HUES48 (cell line): ENCODE measurements at regions not wholly inside any gene's neighbourhood (a gene's known extent, or its start where the extent isn't known, plus 50 kb on each side); places are given as distances from the start of the nearest gene placed in this dataset.
"Not testable (repeated sequence)": the region's sequence is repeated elsewhere in the genome, so short reads cannot be mapped to it uniquely, and the experiment has no call there.

Experiments
- H3K27ac ChIP-seq: one replicate; pipeline ENCODE4 v1.7.0; 2013; ENCODE audit warnings: low read depth, low read length, inconsistent platforms
- H3K27me3 ChIP-seq: 2 replicates; pipeline ENCODE4 v1.6.1; 2013; ENCODE audit warnings: mild to moderate bottlenecking, low read length; ENCODE audit not compliant: control insufficient read depth, insufficient read depth
- H3K36me3 ChIP-seq: 2 replicates; pipeline ENCODE4 v1.6.1; 2013; ENCODE audit warnings: low read length; ENCODE audit not compliant: control insufficient read depth, insufficient read depth
- H3K4me1 ChIP-seq: 2 replicates; pipeline ENCODE4 v1.6.1; 2013; ENCODE audit warnings: mild to moderate bottlenecking, low read length; ENCODE audit not compliant: control insufficient read depth, insufficient read depth
- H3K4me3 ChIP-seq: 2 replicates; pipeline ENCODE4 v1.5.1; 2013; ENCODE audit warnings: mild to moderate bottlenecking, low read depth, low read length
- H3K9ac ChIP-seq: 2 replicates; pipeline ENCODE4 v1.6.1; 2013; ENCODE audit warnings: mild to moderate bottlenecking, low read depth, low read length, moderate library complexity
- H3K9me3 ChIP-seq: 2 replicates; pipeline ENCODE4 v1.6.1; 2013; ENCODE audit warnings: low read length; ENCODE audit not compliant: control insufficient read depth, insufficient read depth

GRCh38 chr3:159668990-159669476, 319.6 kb upstream of the IL12A start:
- Histone ChIP-seq H3K9me3 (no peaks in the 10 kb centered on the region), H3K36me3 (no peaks in the 10 kb centered on the region), H3K27me3 (no peaks in the 10 kb centered on the region), H3K9ac (no peak overlapping the region), H3K4me1 (peaks cover 5% of the 10 kb centered on the region; the same call in 1 of the 2 replicates), H3K4me3 (no peak overlapping the region), H3K27ac (no peak overlapping the region)

GRCh38 chr3:159669766-159670165, 318.9 kb upstream of the IL12A start:
- no peaks in the 10 kb centered on the region for H3K27me3 ChIP-seq
- H3K4me3 ChIP-seq: no peak overlapping the region
- no peak overlapping the region for H3K27ac ChIP-seq
- H3K9ac ChIP-seq: no peak overlapping the region
- H3K9me3 ChIP-seq: no peaks in the 10 kb centered on the region
- peaks cover 5% of the 10 kb centered on the region; the same call in 1 of the 2 replicates for H3K4me1 ChIP-seq
- no peaks in the 10 kb centered on the region for H3K36me3 ChIP-seq

GRCh38 chr3:159672728-159673688, 315.6 kb upstream of the IL12A start:
- Histone ChIP-seq H3K9me3 (no peaks in the 10 kb centered on the region), H3K36me3 (no peaks in the 10 kb centered on the region), H3K4me1 (peaks cover 5% of the 10 kb centered on the region; the same call in 1 of the 2 replicates), H3K27me3 (no peaks in the 10 kb centered on the region), H3K27ac (no peak overlapping the region), H3K4me3 (no peak overlapping the region), H3K9ac (no peak overlapping the region)

- H3K36me3 ChIP-seq: no peaks in the 10 kb centered on the region
- H3K9ac ChIP-seq: no peak overlapping the region
- no peaks in the 10 kb centered on the region for H3K27me3 ChIP-seq
- no peak overlapping the region for H3K27ac ChIP-seq
- no peak overlapping the region for H3K4me3 ChIP-seq
- no peaks in the 10 kb centered on the region for H3K9me3 ChIP-seq
- H3K4me1 ChIP-seq: peaks cover 5% of the 10 kb centered on the region; the same call in 1 of the 2 replicates
These were observed 314.1 kb upstream of the IL12A start for GRCh38 chr3:159674583-159674982.

- Histone ChIP-seq H3K9ac (no peak overlapping the region), H3K9me3 (no peaks in the 10 kb centered on the region), H3K27ac (no peak overlapping the region), H3K36me3 (no peaks in the 10 kb centered on the region), H3K27me3 (no peaks in the 10 kb centered on the region), H3K4me1 (peaks cover 5% of the 10 kb centered on the region; the same call in 1 of the 2 replicates), H3K4me3 (no peak overlapping the region)
These were observed 313.4 kb upstream of the IL12A start for GRCh38 chr3:159675285-159675684.

GRCh38 chr3:159679900-159680299, 308.7 kb upstream of the IL12A start:
- H3K27ac ChIP-seq: no peak overlapping the region

GRCh38 chr3:159681717-159682116, 306.9 kb upstream of the IL12A start:
- not testable (repeated sequence) for H3K27me3 ChIP-seq, H3K4me1 ChIP-seq, H3K27ac ChIP-seq, H3K9ac ChIP-seq, H3K4me3 ChIP-seq, H3K36me3 ChIP-seq, H3K9me3 ChIP-seq

More at GRCh38 chr3:159679900-159680299, 308.7 kb upstream of the IL12A start:
- no peaks in the 10 kb centered on the region for H3K36me3 ChIP-seq
- H3K27me3 ChIP-seq: no peaks in the 10 kb centered on the region
- no peaks in the 10 kb centered on the region for H3K4me1 ChIP-seq
- no peak overlapping the region for H3K4me3 ChIP-seq
- H3K9me3 ChIP-seq: no peaks in the 10 kb centered on the region
- no peak overlapping the region for H3K9ac ChIP-seq

GRCh38 chr3:159685801-159686200, 302.8 kb upstream of the IL12A start:
- Histone ChIP-seq H3K4me1 (no peaks in the 10 kb centered on the region), H3K9ac (no peak overlapping the region), H3K36me3 (no peaks in the 10 kb centered on the region), H3K9me3 (no peaks in the 10 kb centered on the region), H3K27me3 (no peaks in the 10 kb centered on the region), H3K4me3 (no peak overlapping the region), H3K27ac (no peak overlapping the region)

- no peak overlapping the region for H3K9ac ChIP-seq
- H3K4me3 ChIP-seq: no peak overlapping the region
- no peak overlapping the region for H3K27ac ChIP-seq
- H3K27me3 ChIP-seq: no peaks in the 10 kb centered on the region
- H3K9me3 ChIP-seq: no peaks in the 10 kb centered on the region
- H3K4me1 ChIP-seq: no peaks in the 10 kb centered on the region
- H3K36me3 ChIP-seq: no peaks in the 10 kb centered on the region
These were observed 295.4 kb upstream of the IL12A start for GRCh38 chr3:159693226-159693625.

GRCh38 chr3:159711560-159712333, 276.9 kb upstream of the IL12A start:
- Histone ChIP-seq H3K27me3 (no peaks in the 10 kb centered on the region), H3K9ac (no peak overlapping the region), H3K4me1 (no peaks in the 10 kb centered on the region), H3K36me3 (no peaks in the 10 kb centered on the region), H3K4me3 (no peak overlapping the region), H3K27ac (no peak overlapping the region), H3K9me3 (0 out of 2 replicates have a peak, but pooled peaks cover 5% of the 10 kb centered on the region)

GRCh38 chr3:159721324-159721723, 267.3 kb upstream of the IL12A start:
- H3K4me1 ChIP-seq: no peaks in the 10 kb centered on the region
- H3K27ac ChIP-seq: no peak overlapping the region
- no peak overlapping the region for H3K9ac ChIP-seq
- H3K27me3 ChIP-seq: no peaks in the 10 kb centered on the region
- H3K4me3 ChIP-seq: no peak overlapping the region
- H3K9me3 ChIP-seq: no peaks in the 10 kb centered on the region
- no peaks in the 10 kb centered on the region for H3K36me3 ChIP-seq
